ENCODE measurements at regions not wholly inside any gene's neighbourhood (a gene's known extent, or its start where the extent isn't known, plus 50 kb on each side); places are given as distances from the start of the nearest gene placed in this dataset.

DNA sequence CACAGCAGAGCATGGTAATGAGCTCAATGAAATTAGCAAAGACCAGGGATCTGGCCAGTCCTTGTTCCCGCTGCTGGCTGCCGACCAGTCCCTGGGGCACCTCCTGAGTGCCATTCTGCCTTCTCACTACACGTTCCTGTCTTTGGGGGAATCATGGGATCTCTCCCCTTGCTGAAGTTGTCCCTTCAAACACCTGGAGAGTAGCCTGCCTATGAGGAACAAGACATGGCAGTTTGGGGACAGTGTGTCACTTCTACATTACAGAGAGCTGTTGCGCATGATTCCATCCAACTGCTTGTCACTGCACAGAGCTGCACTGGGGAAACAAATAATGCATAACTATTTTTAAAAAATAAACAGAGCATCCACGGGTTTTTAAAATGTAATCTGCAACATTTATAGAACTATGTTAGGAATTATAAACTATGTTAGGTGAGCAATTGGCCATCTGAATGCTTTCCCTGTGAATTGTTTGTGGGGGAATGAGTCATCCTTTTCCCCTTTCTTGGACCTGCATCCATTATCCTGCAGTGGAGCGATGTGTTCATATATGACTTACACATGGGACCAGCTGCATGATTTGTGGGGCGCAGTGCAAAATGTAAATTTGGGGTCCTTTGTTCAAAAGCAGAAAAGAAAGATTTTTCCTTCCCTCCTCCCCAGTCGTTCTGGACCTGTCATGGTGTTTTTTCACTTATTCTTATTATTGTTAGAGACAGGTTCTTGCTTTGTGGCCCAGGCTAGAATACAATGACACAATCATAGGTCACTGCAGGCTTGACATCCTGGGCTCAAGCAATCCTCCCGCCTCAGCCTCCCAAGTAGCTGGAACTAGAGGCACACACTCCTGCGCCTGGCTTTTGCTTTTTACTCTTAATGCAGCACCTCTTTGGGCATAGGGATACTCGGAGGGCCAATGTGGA lies 115.0 kb upstream of the TBL1X start:
- no peak overlapping the region for H3K4me3 Mint-ChIP-seq (ENCODE audit: unreplicated experiment)
- no peak for DNase-seq (ENCODE audit: low spot score)
- H3K27ac Mint-ChIP-seq (ENCODE audit: unreplicated experiment): no peak overlapping the region
- no peaks in the 10 kb centered on the region for H3K9me3 Mint-ChIP-seq (ENCODE audit: unreplicated experiment)
- H3K27me3 Mint-ChIP-seq (ENCODE audit: unreplicated experiment): no peaks in the 10 kb centered on the region
- H3K4me1 Mint-ChIP-seq (ENCODE audit: unreplicated experiment): no peaks in the 10 kb centered on the region
- no peak for TF ChIP-seq CTCF (IDR thresholded peaks at IDR 0.05; ENCODE audit: unreplicated experiment)
- H3K36me3 Mint-ChIP-seq (ENCODE audit: low read depth, unreplicated experiment): no peaks in the 10 kb centered on the region

GRCh38 chrX:9351126-9351525 lies 113.7 kb upstream of the TBL1X start:
- no peak overlapping the region for H3K27ac Mint-ChIP-seq (ENCODE audit: unreplicated experiment)
- H3K9me3 Mint-ChIP-seq (ENCODE audit: unreplicated experiment): no peaks in the 10 kb centered on the region
- no peak overlapping the region for H3K4me3 Mint-ChIP-seq (ENCODE audit: unreplicated experiment)
- H3K36me3 Mint-ChIP-seq (ENCODE audit: low read depth, unreplicated experiment): no peaks in the 10 kb centered on the region
- no peak for DNase-seq (ENCODE audit: low spot score)
- TF ChIP-seq CTCF (IDR thresholded peaks at IDR 0.05; ENCODE audit: unreplicated experiment): no peak
- no peaks in the 10 kb centered on the region for H3K4me1 Mint-ChIP-seq (ENCODE audit: unreplicated experiment)
- H3K27me3 Mint-ChIP-seq (ENCODE audit: unreplicated experiment): no peaks in the 10 kb centered on the region

DNA sequence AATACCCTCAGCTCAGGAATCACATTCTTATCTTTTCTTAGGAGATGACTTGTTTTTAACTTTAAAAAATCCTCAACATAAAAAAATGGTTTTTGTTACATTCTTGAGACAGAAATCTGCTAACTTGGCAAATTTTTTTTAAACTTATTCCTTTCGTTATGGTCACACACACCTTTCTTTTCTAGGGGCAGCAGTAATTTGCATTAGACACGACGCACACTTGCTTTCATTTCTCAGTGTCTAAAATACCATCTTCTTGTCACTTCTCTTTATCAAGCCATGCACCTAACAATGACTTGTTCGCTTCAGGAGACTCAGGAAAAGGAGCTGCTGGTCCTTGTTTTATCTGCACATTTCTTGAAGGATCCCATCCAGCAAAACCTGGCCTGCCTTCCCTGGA lies 112.6 kb upstream of the TBL1X start:
- Mint-ChIP-seq H3K27me3 (ENCODE audit: unreplicated experiment) (no peaks in the 10 kb centered on the region), H3K9me3 (ENCODE audit: unreplicated experiment) (no peaks in the 10 kb centered on the region), H3K27ac (ENCODE audit: unreplicated experiment) (peak overlapping the region; percentile 67), H3K4me1 (ENCODE audit: unreplicated experiment) (peaks cover 6% of the 10 kb centered on the region), H3K4me3 (ENCODE audit: unreplicated experiment) (no peak overlapping the region), H3K36me3 (ENCODE audit: low read depth, unreplicated experiment) (no peaks in the 10 kb centered on the region)
- no peak for DNase-seq (ENCODE audit: low spot score)
- TF ChIP-seq CTCF (IDR thresholded peaks at IDR 0.05; ENCODE audit: unreplicated experiment): no peak

- Mint-ChIP-seq H3K4me3 (ENCODE audit: unreplicated experiment) (no peak overlapping the region), H3K9me3 (ENCODE audit: unreplicated experiment) (no peaks in the 10 kb centered on the region), H3K27me3 (ENCODE audit: unreplicated experiment) (no peaks in the 10 kb centered on the region)
These were observed 112.0 kb upstream of the TBL1X start for GRCh38 chrX:9352694-9353411.

More at GRCh38 chrX:9352694-9353411, 112.0 kb upstream of the TBL1X start:
- Mint-ChIP-seq H3K27ac (ENCODE audit: unreplicated experiment) (no peak overlapping the region), H3K36me3 (ENCODE audit: low read depth, unreplicated experiment) (no peaks in the 10 kb centered on the region), H3K4me1 (ENCODE audit: unreplicated experiment) (peaks cover 6% of the 10 kb centered on the region)
- DNase-seq (ENCODE audit: low spot score): no peak
- no peak for TF ChIP-seq CTCF (IDR thresholded peaks at IDR 0.05; ENCODE audit: unreplicated experiment)
